CD4-positive, alpha-beta T cell treated with Interleukin-6 for 4 hours (primary cell): ENCODE measurements at regions not wholly inside any gene's neighbourhood (a gene's known extent, or its start where the extent isn't known, plus 50 kb on each side); places are given as distances from the start of the nearest gene placed in this dataset.

Experiments used
- DNase-seq: peaks from one replicate; pipeline ENCODE4 v3.0.0-alpha.2; 2020; ENCODE audit warnings: mixed read lengths

- no peak for DNase-seq
Measured at GRCh38 chr3:194982472-194982871, 288.5 kb downstream of the XXYLT1 start.

- no peak for DNase-seq
Measured at GRCh38 chr3:194983121-194983520, 287.8 kb downstream of the XXYLT1 start.

GRCh38 chr3:194983620-194984019 is 287.3 kb downstream of the XXYLT1 start:
- no peak for DNase-seq

GRCh38 chr3:194984066-194984465 is 286.9 kb downstream of the XXYLT1 start:
- DNase-seq: no peak

GRCh38 chr3:194984622-194985021 is 286.3 kb downstream of the XXYLT1 start:
- DNase-seq: no peak

GRCh38 chr3:194985031-194985578 is 285.9 kb downstream of the XXYLT1 start:
- DNase-seq: no peak

- DNase-seq: no peak
Measured at GRCh38 chr3:194986208-194987043, 284.5 kb downstream of the XXYLT1 start.

GRCh38 chr3:194987571-194988494 is 283.1 kb downstream of the XXYLT1 start:
- DNase-seq: no peak

- DNase-seq: no peak
Measured at GRCh38 chr3:194988495-194989165, 282.3 kb downstream of the XXYLT1 start.

- DNase-seq: no peak
Measured at GRCh38 chr3:194989241-194989640, 281.7 kb downstream of the XXYLT1 start.

GRCh38 chr3:194990454-194991337 is 280.3 kb downstream of the XXYLT1 start:
- no peak for DNase-seq

GRCh38 chr3:194991338-194991654 is 279.7 kb downstream of the XXYLT1 start:
- DNase-seq: no peak

- DNase-seq: no peak
Measured at GRCh38 chr3:194993896-194994295, 277.1 kb downstream of the XXYLT1 start.

GRCh38 chr3:194994551-194994981 is 276.4 kb downstream of the XXYLT1 start:
- no peak for DNase-seq

GRCh38 chr3:194995334-194995733 is 275.6 kb downstream of the XXYLT1 start:
- DNase-seq: no peak

GRCh38 chr3:194995922-194996321 is 275.0 kb downstream of the XXYLT1 start:
- no peak for DNase-seq

GRCh38 chr3:194996746-194997145 is 274.2 kb downstream of the XXYLT1 start:
- no peak for DNase-seq

- DNase-seq: no peak
Measured at GRCh38 chr3:194998417-194998816, 272.5 kb downstream of the XXYLT1 start.

GRCh38 chr3:194998948-194999347 is 272.0 kb downstream of the XXYLT1 start:
- no peak for DNase-seq

GRCh38 chr3:194999491-194999890 is 271.5 kb downstream of the XXYLT1 start:
- no peak for DNase-seq

GRCh38 chr3:195001261-195001660 is 269.7 kb downstream of the XXYLT1 start:
- no peak for DNase-seq
